K562 (cell line): ENCODE measurements at regions not wholly inside any gene's neighbourhood (a gene's known extent, or its start where the extent isn't known, plus 50 kb on each side); places are given as distances from the start of the nearest gene placed in this dataset.

Experiments
- KDM1A ChIP-seq, 2 experiments: fragments of 450-650 bp; IDR thresholded peaks; 2 replicates each; pipeline ENCODE4 v1.6.1; 2016; ENCODE audit warnings: mild to moderate bottlenecking in 2 of 2
- MAFK ChIP-seq: IDR thresholded peaks from 2 replicates; pipeline ENCODE4 v1.6.1; 2011; ENCODE audit warnings: low read length, improper control_type of control experiment
- POLR2AphosphoS5 ChIP-seq: IDR thresholded peaks from 2 replicates; pipeline ENCODE4 v1.6.1; 2011; ENCODE audit warnings: mild to moderate bottlenecking, low read depth, low read length, moderate library complexity; ENCODE audit not compliant: control insufficient read depth, insufficient read depth
- RFX5 ChIP-seq: IDR thresholded peaks from 2 replicates; pipeline ENCODE4 v1.6.1; 2011; ENCODE audit warnings: low read depth, mild to moderate bottlenecking, improper control_type of control experiment, low read length
- SOX6 ChIP-seq: fragments of 450-650 bp; IDR thresholded peaks from 2 replicates; pipeline ENCODE4 v1.6.1; 2014; ENCODE audit warnings: mild to moderate bottlenecking
- SRF ChIP-seq, 2 experiments: fragments of 250-450, 450-650 bp in 1 of 2; sonication (Bioruptor Pico) in 1 of 2; sonication (generic) in 1 of 2; formaldehyde crosslinking; IDR thresholded peaks; 2 replicates each; pipeline versions ENCODE4 v1.5.0 to v1.5.1; 2020 to 2022; ENCODE audit warnings: mild to moderate bottlenecking in 1 of 2, missing genetic modification reagents in 1 of 2
- TF ChIP-seq, protein P1 (sequence below), 3 experiments: IDR thresholded peaks in 2 of 3; conservative IDR thresholded peaks in 1 of 3; 2 replicates each; pipeline ENCODE4 v1.5.1; 2011 to 2012; ENCODE audit warnings: low read length in 3 of 3, mild to moderate bottlenecking in 3 of 3, control low read depth in 2 of 3, improper control_type of control experiment in 1 of 3, inconsistent platforms in 1 of 3, low read depth in 1 of 3, mixed read lengths in 1 of 3, moderate library complexity in 1 of 3; ENCODE audit not compliant: insufficient read depth in 2 of 3
- TF ChIP-seq, protein P2 (sequence below): sonication (generic); formaldehyde crosslinking; IDR thresholded peaks from 2 replicates; pipeline ENCODE4 v1.8.1; 2022; ENCODE audit warnings: missing genetic modification reagents
- TF ChIP-seq, protein P3 (sequence below), 2 experiments: IDR thresholded peaks; 2 replicates each; pipeline ENCODE4 v1.6.1; 2012; ENCODE audit warnings: improper control_type of control experiment in 2 of 2, low read depth in 2 of 2, low read length in 2 of 2, borderline replicate concordance in 1 of 2
- TF ChIP-seq, protein P4 (sequence below): sonication (generic); formaldehyde crosslinking; IDR thresholded peaks from 2 replicates; pipeline ENCODE4 v1.9.0; 2022; ENCODE audit warnings: mild to moderate bottlenecking, missing genetic modification reagents
- TF ChIP-seq, protein P5 (sequence below): fragments of 250-450 bp; sonication (Bioruptor Pico); IDR thresholded peaks from 2 replicates; pipeline ENCODE4 v1.5.0; 2020; ENCODE audit warnings: mild to moderate bottlenecking
- TF ChIP-seq, protein P6 (sequence below): fragments of 450-650 bp; IDR thresholded peaks from 2 replicates; pipeline ENCODE4 v1.6.1; 2016; ENCODE audit warnings: low read depth, mild to moderate bottlenecking, moderate library complexity

DNA sequence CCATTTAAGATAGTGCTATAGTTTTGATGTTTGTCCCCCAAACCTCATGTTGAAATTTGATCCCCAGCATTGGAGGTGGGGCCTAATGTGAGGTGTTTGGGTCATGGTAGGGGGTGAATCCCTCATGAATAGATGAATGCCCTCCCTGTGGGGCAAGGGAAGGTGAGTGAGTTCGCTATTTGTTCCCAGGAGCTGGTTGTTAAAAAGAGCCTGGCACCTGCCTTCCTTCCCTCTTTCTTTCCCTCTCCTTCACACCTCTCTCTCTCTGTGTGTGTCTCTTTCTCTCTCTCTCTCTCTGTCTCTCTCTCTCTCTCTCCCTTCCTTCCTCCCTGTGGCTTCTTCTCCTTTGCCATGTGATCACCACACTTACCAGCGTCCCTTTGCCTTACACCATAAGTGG, 160.7 kb downstream of the AASDH start:
- TF ChIP-seq, protein P1, sequence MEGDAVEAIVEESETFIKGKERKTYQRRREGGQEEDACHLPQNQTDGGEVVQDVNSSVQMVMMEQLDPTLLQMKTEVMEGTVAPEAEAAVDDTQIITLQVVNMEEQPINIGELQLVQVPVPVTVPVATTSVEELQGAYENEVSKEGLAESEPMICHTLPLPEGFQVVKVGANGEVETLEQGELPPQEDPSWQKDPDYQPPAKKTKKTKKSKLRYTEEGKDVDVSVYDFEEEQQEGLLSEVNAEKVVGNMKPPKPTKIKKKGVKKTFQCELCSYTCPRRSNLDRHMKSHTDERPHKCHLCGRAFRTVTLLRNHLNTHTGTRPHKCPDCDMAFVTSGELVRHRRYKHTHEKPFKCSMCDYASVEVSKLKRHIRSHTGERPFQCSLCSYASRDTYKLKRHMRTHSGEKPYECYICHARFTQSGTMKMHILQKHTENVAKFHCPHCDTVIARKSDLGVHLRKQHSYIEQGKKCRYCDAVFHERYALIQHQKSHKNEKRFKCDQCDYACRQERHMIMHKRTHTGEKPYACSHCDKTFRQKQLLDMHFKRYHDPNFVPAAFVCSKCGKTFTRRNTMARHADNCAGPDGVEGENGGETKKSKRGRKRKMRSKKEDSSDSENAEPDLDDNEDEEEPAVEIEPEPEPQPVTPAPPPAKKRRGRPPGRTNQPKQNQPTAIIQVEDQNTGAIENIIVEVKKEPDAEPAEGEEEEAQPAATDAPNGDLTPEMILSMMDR (IDR thresholded peaks at IDR 0.05 in 2 of 3, conservative IDR thresholded peaks at IDR 0.05 in 1 of 3; ENCODE audit: insufficient read depth in 2 of 3, low read depth in 1 of 3, low read length in 3 of 3), result no peak
- TF ChIP-seq, protein P2, sequence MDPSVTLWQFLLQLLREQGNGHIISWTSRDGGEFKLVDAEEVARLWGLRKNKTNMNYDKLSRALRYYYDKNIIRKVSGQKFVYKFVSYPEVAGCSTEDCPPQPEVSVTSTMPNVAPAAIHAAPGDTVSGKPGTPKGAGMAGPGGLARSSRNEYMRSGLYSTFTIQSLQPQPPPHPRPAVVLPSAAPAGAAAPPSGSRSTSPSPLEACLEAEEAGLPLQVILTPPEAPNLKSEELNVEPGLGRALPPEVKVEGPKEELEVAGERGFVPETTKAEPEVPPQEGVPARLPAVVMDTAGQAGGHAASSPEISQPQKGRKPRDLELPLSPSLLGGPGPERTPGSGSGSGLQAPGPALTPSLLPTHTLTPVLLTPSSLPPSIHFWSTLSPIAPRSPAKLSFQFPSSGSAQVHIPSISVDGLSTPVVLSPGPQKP (CRISPR knock-in tag), result no peak
- TF ChIP-seq SOX6 (no peak), POLR2AphosphoS5 (no peak), MAFK (no peak), RFX5 (no peak), KDM1A (IDR thresholded peaks at IDR 0.05) (no peak), SRF (CRISPR knock-in tag; IDR thresholded peaks at IDR 0.05) (no peak)
- TF ChIP-seq, protein P3, sequence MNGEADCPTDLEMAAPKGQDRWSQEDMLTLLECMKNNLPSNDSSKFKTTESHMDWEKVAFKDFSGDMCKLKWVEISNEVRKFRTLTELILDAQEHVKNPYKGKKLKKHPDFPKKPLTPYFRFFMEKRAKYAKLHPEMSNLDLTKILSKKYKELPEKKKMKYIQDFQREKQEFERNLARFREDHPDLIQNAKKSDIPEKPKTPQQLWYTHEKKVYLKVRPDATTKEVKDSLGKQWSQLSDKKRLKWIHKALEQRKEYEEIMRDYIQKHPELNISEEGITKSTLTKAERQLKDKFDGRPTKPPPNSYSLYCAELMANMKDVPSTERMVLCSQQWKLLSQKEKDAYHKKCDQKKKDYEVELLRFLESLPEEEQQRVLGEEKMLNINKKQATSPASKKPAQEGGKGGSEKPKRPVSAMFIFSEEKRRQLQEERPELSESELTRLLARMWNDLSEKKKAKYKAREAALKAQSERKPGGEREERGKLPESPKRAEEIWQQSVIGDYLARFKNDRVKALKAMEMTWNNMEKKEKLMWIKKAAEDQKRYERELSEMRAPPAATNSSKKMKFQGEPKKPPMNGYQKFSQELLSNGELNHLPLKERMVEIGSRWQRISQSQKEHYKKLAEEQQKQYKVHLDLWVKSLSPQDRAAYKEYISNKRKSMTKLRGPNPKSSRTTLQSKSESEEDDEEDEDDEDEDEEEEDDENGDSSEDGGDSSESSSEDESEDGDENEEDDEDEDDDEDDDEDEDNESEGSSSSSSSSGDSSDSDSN (IDR thresholded peaks at IDR 0.05; ENCODE audit: borderline replicate concordance in 1 of 2, low read depth in 2 of 2, low read length in 2 of 2), result no peak
- TF ChIP-seq, protein P4, sequence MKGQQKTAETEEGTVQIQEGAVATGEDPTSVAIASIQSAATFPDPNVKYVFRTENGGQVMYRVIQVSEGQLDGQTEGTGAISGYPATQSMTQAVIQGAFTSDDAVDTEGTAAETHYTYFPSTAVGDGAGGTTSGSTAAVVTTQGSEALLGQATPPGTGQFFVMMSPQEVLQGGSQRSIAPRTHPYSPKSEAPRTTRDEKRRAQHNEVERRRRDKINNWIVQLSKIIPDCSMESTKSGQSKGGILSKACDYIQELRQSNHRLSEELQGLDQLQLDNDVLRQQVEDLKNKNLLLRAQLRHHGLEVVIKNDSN (CRISPR knock-in tag), result no peak
- TF ChIP-seq, protein P5, sequence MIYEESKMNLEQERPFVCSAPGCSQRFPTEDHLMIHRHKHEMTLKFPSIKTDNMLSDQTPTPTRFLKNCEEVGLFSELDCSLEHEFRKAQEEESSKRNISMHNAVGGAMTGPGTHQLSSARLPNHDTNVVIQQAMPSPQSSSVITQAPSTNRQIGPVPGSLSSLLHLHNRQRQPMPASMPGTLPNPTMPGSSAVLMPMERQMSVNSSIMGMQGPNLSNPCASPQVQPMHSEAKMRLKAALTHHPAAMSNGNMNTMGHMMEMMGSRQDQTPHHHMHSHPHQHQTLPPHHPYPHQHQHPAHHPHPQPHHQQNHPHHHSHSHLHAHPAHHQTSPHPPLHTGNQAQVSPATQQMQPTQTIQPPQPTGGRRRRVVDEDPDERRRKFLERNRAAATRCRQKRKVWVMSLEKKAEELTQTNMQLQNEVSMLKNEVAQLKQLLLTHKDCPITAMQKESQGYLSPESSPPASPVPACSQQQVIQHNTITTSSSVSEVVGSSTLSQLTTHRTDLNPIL (CRISPR knock-in tag), result no peak
- TF ChIP-seq, protein P6, sequence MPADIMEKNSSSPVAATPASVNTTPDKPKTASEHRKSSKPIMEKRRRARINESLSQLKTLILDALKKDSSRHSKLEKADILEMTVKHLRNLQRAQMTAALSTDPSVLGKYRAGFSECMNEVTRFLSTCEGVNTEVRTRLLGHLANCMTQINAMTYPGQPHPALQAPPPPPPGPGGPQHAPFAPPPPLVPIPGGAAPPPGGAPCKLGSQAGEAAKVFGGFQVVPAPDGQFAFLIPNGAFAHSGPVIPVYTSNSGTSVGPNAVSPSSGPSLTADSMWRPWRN, result no peak
